ENCODE measurements at regions not wholly inside any gene's neighbourhood (a gene's known extent, or its start where the extent isn't known, plus 50 kb on each side); places are given as distances from the start of the nearest gene placed in this dataset.

DNA sequence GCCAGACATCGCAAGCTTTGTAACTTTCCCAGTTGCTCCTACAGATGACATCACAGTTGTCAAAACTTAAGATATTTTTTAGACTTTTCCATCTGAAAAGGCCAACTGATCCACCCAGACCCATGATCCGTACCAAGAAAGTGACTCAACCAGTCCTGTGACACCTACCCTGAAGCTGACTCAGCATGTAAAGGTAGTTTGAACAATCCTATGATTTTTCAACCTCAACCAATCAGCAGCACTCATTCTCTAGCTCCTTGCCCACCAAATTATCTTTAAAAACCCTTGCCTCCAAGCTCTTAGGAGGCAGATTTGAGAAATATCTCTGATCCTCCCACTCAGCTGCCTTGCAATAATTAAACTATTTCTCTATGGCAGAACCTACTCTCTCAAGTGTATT, 1686.7 kb upstream of the LRRTM1 start:
- no peak for TF ChIP-seq ZFX (IDR thresholded peaks at IDR 0.05; ENCODE audit: borderline replicate concordance)
- TF ChIP-seq, protein P1, sequence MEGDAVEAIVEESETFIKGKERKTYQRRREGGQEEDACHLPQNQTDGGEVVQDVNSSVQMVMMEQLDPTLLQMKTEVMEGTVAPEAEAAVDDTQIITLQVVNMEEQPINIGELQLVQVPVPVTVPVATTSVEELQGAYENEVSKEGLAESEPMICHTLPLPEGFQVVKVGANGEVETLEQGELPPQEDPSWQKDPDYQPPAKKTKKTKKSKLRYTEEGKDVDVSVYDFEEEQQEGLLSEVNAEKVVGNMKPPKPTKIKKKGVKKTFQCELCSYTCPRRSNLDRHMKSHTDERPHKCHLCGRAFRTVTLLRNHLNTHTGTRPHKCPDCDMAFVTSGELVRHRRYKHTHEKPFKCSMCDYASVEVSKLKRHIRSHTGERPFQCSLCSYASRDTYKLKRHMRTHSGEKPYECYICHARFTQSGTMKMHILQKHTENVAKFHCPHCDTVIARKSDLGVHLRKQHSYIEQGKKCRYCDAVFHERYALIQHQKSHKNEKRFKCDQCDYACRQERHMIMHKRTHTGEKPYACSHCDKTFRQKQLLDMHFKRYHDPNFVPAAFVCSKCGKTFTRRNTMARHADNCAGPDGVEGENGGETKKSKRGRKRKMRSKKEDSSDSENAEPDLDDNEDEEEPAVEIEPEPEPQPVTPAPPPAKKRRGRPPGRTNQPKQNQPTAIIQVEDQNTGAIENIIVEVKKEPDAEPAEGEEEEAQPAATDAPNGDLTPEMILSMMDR (IDR thresholded peaks at IDR 0.05) = no peak

All from 22Rv1 (cell line).